ENCODE measurements at regions not wholly inside any gene's neighbourhood (a gene's known extent, or its start where the extent isn't known, plus 50 kb on each side); places are given as distances from the start of the nearest gene placed in this dataset.
"Not testable (repeated sequence)": the region's sequence is repeated elsewhere in the genome, so short reads cannot be mapped to it uniquely, and the experiment has no call there.

- ChIA-PET CTCF (no interaction called here), POLR2A (interaction anchor here (0.6 to 1.7 kb wide), 5 partner anchors 16 to 115 kb away, joined by 3 to 6 read pairs (median 4); no protein-coding TSS in a partner anchor)
- peak overlapping the region; percentile 66 for H3K4me3 Mint-ChIP-seq
Observed at GRCh38 chr2:39492716-39493115, 55.6 kb upstream of the MAP4K3 start.

GRCh38 chr2:39494784-39495251 lies 57.7 kb upstream of the MAP4K3 start:
- H3K9me3 Mint-ChIP-seq, result no peaks in the 10 kb centered on the region
- H3K36me3 Mint-ChIP-seq (ENCODE audit: low read depth), result no peaks in the 10 kb centered on the region
- H3K27me3 Mint-ChIP-seq, result peaks cover 20% of the 10 kb centered on the region
- H3K4me1 Mint-ChIP-seq, result peaks cover 53% of the 10 kb centered on the region
- intact Hi-C loops (cut with micrococcal nuclease), result loop anchor here (5.0 kb wide), 1 partner anchor 743 kb away; the partner anchor contains the start of gene SRSF7
- ATAC-seq (ENCODE audit: low read depth), result peak; percentile 14
- POLR2A ChIA-PET, result no interaction called here
- H3K4me3 Mint-ChIP-seq, result no peak overlapping the region
- TF ChIP-seq CTCF (IDR thresholded peaks at IDR 0.05), result no peak
- CTCF ChIA-PET, result no interaction called here
- H3K27ac Mint-ChIP-seq, result no peak overlapping the region
- DNase-seq, result no peak

More at GRCh38 chr2:39492716-39493115, 55.6 kb upstream of the MAP4K3 start:
- peaks cover 60% of the 10 kb centered on the region for H3K4me1 Mint-ChIP-seq
- intact Hi-C loops (cut with micrococcal nuclease), result loop anchor here (1.0 to 5.0 kb wide), 8 partner anchors 16 to 740 kb away; partner anchors contain the start of genes MAP4K3 and SRSF7
- no peaks in the 10 kb centered on the region for H3K36me3 Mint-ChIP-seq (ENCODE audit: low read depth)
- H3K27ac Mint-ChIP-seq, result peak overlapping the region; percentile 87
- no peak for TF ChIP-seq CTCF (IDR thresholded peaks at IDR 0.05)
- peaks cover 14% of the 10 kb centered on the region for H3K27me3 Mint-ChIP-seq
- H3K9me3 Mint-ChIP-seq, result no peaks in the 10 kb centered on the region
- DNase-seq (no peak), ATAC-seq (ENCODE audit: low read depth) (no peak)

- Mint-ChIP-seq H3K9me3 (no peaks in the 10 kb centered on the region), H3K4me3 (no peak overlapping the region), H3K27me3 (peaks cover 18% of the 10 kb centered on the region), H3K27ac (no peak overlapping the region), H3K36me3 (ENCODE audit: low read depth) (no peaks in the 10 kb centered on the region), H3K4me1 (peaks cover 40% of the 10 kb centered on the region)
- TF ChIP-seq CTCF (IDR thresholded peaks at IDR 0.05), result no peak
- intact Hi-C loops (cut with micrococcal nuclease), result no loop called here
- no peak for ATAC-seq (ENCODE audit: low read depth)
- DNase-seq, result no peak
- ChIA-PET POLR2A (interaction anchor here (0.6 kb wide), 1 partner anchor 22 kb away, joined by 3 read pairs; no protein-coding TSS in a partner anchor), CTCF (no interaction called here)
Observed at GRCh38 chr2:39497082-39497801, 60.2 kb upstream of the MAP4K3 start.

- H3K36me3 Mint-ChIP-seq (ENCODE audit: low read depth); POLR2A ChIA-PET; CTCF ChIA-PET; intact Hi-C loops (cut with micrococcal nuclease); H3K4me3 Mint-ChIP-seq; ATAC-seq (ENCODE audit: low read depth); H3K27ac Mint-ChIP-seq; DNase-seq; H3K9me3 Mint-ChIP-seq: not testable (repeated sequence)
- peaks cover 35% of the 10 kb centered on the region for H3K4me1 Mint-ChIP-seq
- peaks cover 18% of the 10 kb centered on the region for H3K27me3 Mint-ChIP-seq
Observed at GRCh38 chr2:39498176-39498575, 61.1 kb upstream of the MAP4K3 start.

GRCh38 chr2:39498786-39499185 lies 61.7 kb upstream of the MAP4K3 start:
- intact Hi-C loops (cut with micrococcal nuclease), result no loop called here
- POLR2A ChIA-PET, result no interaction called here
- H3K27me3 Mint-ChIP-seq, result peaks cover 18% of the 10 kb centered on the region
- no peaks in the 10 kb centered on the region for H3K9me3 Mint-ChIP-seq
- H3K27ac Mint-ChIP-seq, result no peak overlapping the region
- no peak overlapping the region for H3K4me3 Mint-ChIP-seq
- H3K36me3 Mint-ChIP-seq (ENCODE audit: low read depth), result no peaks in the 10 kb centered on the region
- peaks cover 34% of the 10 kb centered on the region for H3K4me1 Mint-ChIP-seq
- TF ChIP-seq CTCF (IDR thresholded peaks at IDR 0.05), result no peak
- CTCF ChIA-PET, result no interaction called here
- DNase-seq (no peak), ATAC-seq (ENCODE audit: low read depth) (no peak)
